Ovary (tissue), 7 donors: ENCODE measurements at regions not wholly inside any gene's neighbourhood (a gene's known extent, or its start where the extent isn't known, plus 50 kb on each side); places are given as distances from the start of the nearest gene placed in this dataset.

ENCODE experiments used
- DNase-seq, 5 donors: peaks; one replicate each; pipeline ENCODE4 v3.0.0-alpha.2; 2019 to 2020
- H3K27ac ChIP-seq, 2 donors: fragments of 200-600 bp; one replicate each; pipeline versions ENCODE4 v1.5.1 to v1.8.0; 2019 to 2022
- H3K27me3 ChIP-seq: fragments of 200-600 bp; one replicate; pipeline ENCODE4 v1.8.0; 2022
- H3K36me3 ChIP-seq: fragments of 200-600 bp; sonication (generic); one replicate; pipeline ENCODE4 v1.5.1; 2019
- H3K4me1 ChIP-seq: one replicate; pipeline ENCODE4 v1.8.1; 2013; ENCODE audit warnings: mild to moderate bottlenecking, moderate library complexity; ENCODE audit not compliant: insufficient read depth
- H3K4me3 ChIP-seq: fragments of 200-600 bp; sonication (generic); one replicate; pipeline ENCODE4 v1.5.1; 2017
- H3K9me3 ChIP-seq, 2 donors: fragments of 200-600 bp in 1 of 2; sonication (generic) in 1 of 2; one replicate each; pipeline versions ENCODE4 v1.5.1 to v1.8.1; 2013 to 2019; ENCODE audit warnings: mild to moderate bottlenecking in 1 of 2, moderate library complexity in 1 of 2
- CTCF ChIP-seq, 3 donors: fragments of 450-650 bp in 2 of 3; fragments of 200-600 bp in 1 of 3; IDR thresholded peaks; one replicate each; pipeline versions ENCODE4 v1.5.1 to v1.8.0; 2016 to 2022; ENCODE audit warnings: antibody characterized with exemption in 3 of 3, mild to moderate bottlenecking in 1 of 3
- EP300 ChIP-seq: sonication (generic); formaldehyde crosslinking; IDR thresholded peaks from one replicate; pipeline ENCODE4 v1.6.1; 2017; ENCODE audit warnings: antibody characterized with exemption
- POLR2A ChIP-seq: fragments of 450-650 bp; IDR thresholded peaks from one replicate; pipeline ENCODE4 v1.6.1; 2017; ENCODE audit warnings: antibody characterized with exemption, mild to moderate bottlenecking, moderate library complexity
- WGBS, 3 donors: extraction: QIAGEN DNeasy Blood & Tissue Kit in 1 of 3; methylation state at CpG; one replicate each; pipeline versions ENCODE4 v1.1.5 to v1.1.7; 2013 to 2017; 5-methylcytosine and 5-hydroxymethylcytosine counted together
- intact Hi-C, 4 donors: fragments of 100-400 bp; cut with DNase I; formaldehyde crosslinking; loops; one replicate each; pipeline versions ENCODE4 v1.11.0 to v1.15.1; 2022 to 2023
- donor health status: DM: no; HTN: no; CAD: no; lungs with moderate emphysema.
- donor health status: DM: no; HTN: no; CAD: no.
- donor health status: Bipolar disorder and iron deficiency.
- donor health status: DM: no; HTN: no; CAD: no.
- donor health status: DM: yes; HTN: yes; CAD: no.

GRCh38 chr18:46314011-46314410, 209.8 kb downstream of the HAUS1 start:
- Histone ChIP-seq H3K36me3 (no peaks in the 10 kb centered on the region), H3K9me3 (no peaks in the 10 kb centered on the region), H3K4me1 (no peaks in the 10 kb centered on the region), H3K4me3 (no peak overlapping the region), H3K27me3 (no peaks in the 10 kb centered on the region), H3K27ac (no peak overlapping the region)
- intact Hi-C loops, result no loop called here
- DNase-seq, result no peak
- TF ChIP-seq CTCF (IDR thresholded peaks at IDR 0.05) (no peak), POLR2A (no peak), EP300 (no peak)
- 89 to 95% (median 90%) methylated on average over 7 of the region's 7 CpGs for WGBS, 3 donors

- Histone ChIP-seq H3K4me1 (no peaks in the 10 kb centered on the region), H3K4me3 (no peak overlapping the region), H3K36me3 (no peaks in the 10 kb centered on the region), H3K27ac (no peak overlapping the region), H3K9me3 (no peaks in the 10 kb centered on the region), H3K27me3 (no peaks in the 10 kb centered on the region)
- 65 to 83% (median 72%) methylated on average over 2 of the region's 2 CpGs for WGBS, 3 donors
- TF ChIP-seq POLR2A (no peak), EP300 (no peak), CTCF (IDR thresholded peaks at IDR 0.05) (no peak)
- intact Hi-C loops, result no loop called here
- no peak for DNase-seq
Observed at GRCh38 chr18:46315161-46315560, 211.0 kb downstream of the HAUS1 start.

- no peaks in the 10 kb centered on the region for H3K27me3 ChIP-seq
- no peak overlapping the region for H3K27ac ChIP-seq
- no peaks in the 10 kb centered on the region for H3K4me1 ChIP-seq
- intact Hi-C loops, result no loop called here
- WGBS, 3 donors, result 81 to 89% (median 88%) methylated on average over 5 of the region's 5 CpGs
- no peaks in the 10 kb centered on the region for H3K36me3 ChIP-seq
- no peak for DNase-seq
- no peak overlapping the region for H3K4me3 ChIP-seq
- TF ChIP-seq CTCF (IDR thresholded peaks at IDR 0.05) (no peak), POLR2A (no peak), EP300 (no peak)
- no peaks in the 10 kb centered on the region for H3K9me3 ChIP-seq
Observed at GRCh38 chr18:46318356-46318755, 214.2 kb downstream of the HAUS1 start.

- H3K4me1 ChIP-seq, result no peaks in the 10 kb centered on the region
- TF ChIP-seq EP300 (no peak), POLR2A (no peak), CTCF (IDR thresholded peaks at IDR 0.05) (no peak)
- no peaks in the 10 kb centered on the region for H3K27me3 ChIP-seq
- H3K9me3 ChIP-seq, result no peaks in the 10 kb centered on the region
- H3K4me3 ChIP-seq, result no peak overlapping the region
- intact Hi-C loops, result no loop called here
- H3K27ac ChIP-seq, result no peak overlapping the region
- DNase-seq, result no peak
- WGBS, 3 donors, result 27 to 65% (median 38%) methylated on average over 1 of the region's 1 CpG
- H3K36me3 ChIP-seq, result no peaks in the 10 kb centered on the region
Observed at GRCh38 chr18:46319783-46320182, 215.6 kb downstream of the HAUS1 start.

- Histone ChIP-seq H3K4me3 (no peak overlapping the region), H3K27ac (no peak overlapping the region), H3K9me3 (no peaks in the 10 kb centered on the region), H3K36me3 (no peaks in the 10 kb centered on the region), H3K4me1 (no peaks in the 10 kb centered on the region), H3K27me3 (no peaks in the 10 kb centered on the region)
- 51 to 58% (median 56%) methylated on average over 4 of the region's 4 CpGs for WGBS, 3 donors
- DNase-seq, result no peak
- TF ChIP-seq POLR2A (no peak), EP300 (no peak), CTCF (IDR thresholded peaks at IDR 0.05) (no peak)
- intact Hi-C loops, result no loop called here
Observed at GRCh38 chr18:46320297-46320696, 216.1 kb downstream of the HAUS1 start.
